ENCODE measurements at regions not wholly inside any gene's neighbourhood (a gene's known extent, or its start where the extent isn't known, plus 50 kb on each side); places are given as distances from the start of the nearest gene placed in this dataset.
"Not testable (repeated sequence)": the region's sequence is repeated elsewhere in the genome, so short reads cannot be mapped to it uniquely, and the experiment has no call there.

- no peak for FAIRE-seq
These were observed 116.1 kb downstream of the CYP26B1 start for GRCh38 chr2:72031346-72032110.

GRCh38 chr2:72028996-72029395, 118.7 kb downstream of the CYP26B1 start:
- FAIRE-seq, result no peak

- FAIRE-seq, result no peak
These were observed 119.2 kb downstream of the CYP26B1 start for GRCh38 chr2:72028351-72028995.

GRCh38 chr2:72027426-72028161, 120.1 kb downstream of the CYP26B1 start:
- FAIRE-seq, result no peak

- no peak for FAIRE-seq
These were observed 120.7 kb downstream of the CYP26B1 start for GRCh38 chr2:72026819-72027425.

- no peak for FAIRE-seq
These were observed 123.0 kb downstream of the CYP26B1 start for GRCh38 chr2:72024451-72025175.

GRCh38 chr2:72023678-72024390, 123.8 kb downstream of the CYP26B1 start:
- FAIRE-seq, result no peak

GRCh38 chr2:72021371-72021770, 126.3 kb downstream of the CYP26B1 start:
- not testable (repeated sequence) for FAIRE-seq

- no peak for FAIRE-seq
These were observed 132.4 kb downstream of the CYP26B1 start for GRCh38 chr2:72015266-72015665.

- FAIRE-seq, result no peak
These were observed 132.8 kb downstream of the CYP26B1 start for GRCh38 chr2:72014831-72015230.

- no peak for FAIRE-seq
These were observed 133.9 kb downstream of the CYP26B1 start for GRCh38 chr2:72013726-72014125.

- no peak for FAIRE-seq
These were observed 134.6 kb downstream of the CYP26B1 start for GRCh38 chr2:72012886-72013574.

- FAIRE-seq, result no peak
These were observed 135.9 kb downstream of the CYP26B1 start for GRCh38 chr2:72011791-72012190.

- no peak for FAIRE-seq
These were observed 136.3 kb downstream of the CYP26B1 start for GRCh38 chr2:72011370-72011689.

GRCh38 chr2:72010647-72011369, 136.9 kb downstream of the CYP26B1 start:
- FAIRE-seq, result no peak

- no peak for FAIRE-seq
These were observed 139.1 kb downstream of the CYP26B1 start for GRCh38 chr2:72008608-72009007.

- FAIRE-seq, result no peak
These were observed 140.3 kb downstream of the CYP26B1 start for GRCh38 chr2:72007402-72007801.

GRCh38 chr2:72006188-72006736, 141.4 kb downstream of the CYP26B1 start:
- no peak for FAIRE-seq

GRCh38 chr2:72004976-72005375, 142.7 kb downstream of the CYP26B1 start:
- FAIRE-seq, result no peak

- FAIRE-seq, result no peak
These were observed 143.3 kb downstream of the CYP26B1 start for GRCh38 chr2:72004201-72004915.

All from colon (tissue), 2 donors.